ENCODE measurements at regions not wholly inside any gene's neighbourhood (a gene's known extent, or its start where the extent isn't known, plus 50 kb on each side); places are given as distances from the start of the nearest gene placed in this dataset.

- BruUV-seq (replicated peaks): no TSS peak
- Mint-ChIP-seq H3K4me1 (ENCODE audit: low read depth, unreplicated experiment) (no peaks in the 10 kb centered on the region), H3K27ac (ENCODE audit: unreplicated experiment) (no peak overlapping the region), H3K9me3 (ENCODE audit: unreplicated experiment) (no peaks in the 10 kb centered on the region), H3K4me3 (ENCODE audit: unreplicated experiment) (no peak overlapping the region), H3K27me3 (ENCODE audit: insufficient read depth, unreplicated experiment) (no peaks in the 10 kb centered on the region), H3K36me3 (ENCODE audit: insufficient read depth, unreplicated experiment) (peaks cover 6% of the 10 kb centered on the region)
- H3K4me1 ChIP-seq: no peaks in the 10 kb centered on the region
- H3K9me3 ChIP-seq: no peaks in the 10 kb centered on the region
- no peaks in the 10 kb centered on the region for H3K36me3 ChIP-seq (ENCODE audit: control insufficient read depth, insufficient read depth, low read length)
- TF ChIP-seq, protein P1, sequence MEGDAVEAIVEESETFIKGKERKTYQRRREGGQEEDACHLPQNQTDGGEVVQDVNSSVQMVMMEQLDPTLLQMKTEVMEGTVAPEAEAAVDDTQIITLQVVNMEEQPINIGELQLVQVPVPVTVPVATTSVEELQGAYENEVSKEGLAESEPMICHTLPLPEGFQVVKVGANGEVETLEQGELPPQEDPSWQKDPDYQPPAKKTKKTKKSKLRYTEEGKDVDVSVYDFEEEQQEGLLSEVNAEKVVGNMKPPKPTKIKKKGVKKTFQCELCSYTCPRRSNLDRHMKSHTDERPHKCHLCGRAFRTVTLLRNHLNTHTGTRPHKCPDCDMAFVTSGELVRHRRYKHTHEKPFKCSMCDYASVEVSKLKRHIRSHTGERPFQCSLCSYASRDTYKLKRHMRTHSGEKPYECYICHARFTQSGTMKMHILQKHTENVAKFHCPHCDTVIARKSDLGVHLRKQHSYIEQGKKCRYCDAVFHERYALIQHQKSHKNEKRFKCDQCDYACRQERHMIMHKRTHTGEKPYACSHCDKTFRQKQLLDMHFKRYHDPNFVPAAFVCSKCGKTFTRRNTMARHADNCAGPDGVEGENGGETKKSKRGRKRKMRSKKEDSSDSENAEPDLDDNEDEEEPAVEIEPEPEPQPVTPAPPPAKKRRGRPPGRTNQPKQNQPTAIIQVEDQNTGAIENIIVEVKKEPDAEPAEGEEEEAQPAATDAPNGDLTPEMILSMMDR (IDR thresholded peaks at IDR 0.05; ENCODE audit: insufficient read depth in 1 of 2, low read depth in 1 of 2, low read length in 1 of 2, severe bottlenecking in 1 of 2, unreplicated experiment in 1 of 2): no peak
- ChIA-PET POLR2A (no interaction called here), CTCF (no interaction called here)
- no peak for DNase-seq
- H3K4me3 ChIP-seq (ENCODE audit: low read depth, low read length): no peak overlapping the region
- no peaks in the 10 kb centered on the region for H3K27me3 ChIP-seq (replicated peaks; ENCODE audit: control insufficient read depth, insufficient read depth, low read length)
- intact Hi-C loops (cut with micrococcal nuclease; ENCODE audit: unreplicated experiment): no loop called here
Measured at GRCh38 chr20:20894280-20894679, 181.8 kb upstream of the RALGAPA2 start.

- Histone ChIP-seq H3K4me3 (ENCODE audit: low read depth, low read length) (no peak overlapping the region), H3K36me3 (ENCODE audit: control insufficient read depth, insufficient read depth, low read length) (no peaks in the 10 kb centered on the region), H3K4me1 (no peaks in the 10 kb centered on the region), H3K9me3 (no peaks in the 10 kb centered on the region), H3K27me3 (replicated peaks; ENCODE audit: control insufficient read depth, insufficient read depth, low read length) (no peaks in the 10 kb centered on the region)
- DNase-seq: no peak
- no peak overlapping the region for H3K27ac Mint-ChIP-seq (ENCODE audit: unreplicated experiment)
- ChIA-PET CTCF (no interaction called here), POLR2A (no interaction called here)
- no peaks in the 10 kb centered on the region for H3K4me1 Mint-ChIP-seq (ENCODE audit: low read depth, unreplicated experiment)
- intact Hi-C loops (cut with micrococcal nuclease; ENCODE audit: unreplicated experiment): no loop called here
- H3K36me3 Mint-ChIP-seq (ENCODE audit: insufficient read depth, unreplicated experiment): peaks cover 6% of the 10 kb centered on the region
- peaks cover 12% of the 10 kb centered on the region for H3K9me3 Mint-ChIP-seq (ENCODE audit: unreplicated experiment)
- TF ChIP-seq, protein P1 (IDR thresholded peaks at IDR 0.05; ENCODE audit: insufficient read depth in 1 of 2, low read depth in 1 of 2, low read length in 1 of 2, severe bottlenecking in 1 of 2, unreplicated experiment in 1 of 2): no peak
- BruUV-seq (replicated peaks): no TSS peak
- no peaks in the 10 kb centered on the region for H3K27me3 Mint-ChIP-seq (ENCODE audit: insufficient read depth, unreplicated experiment)
- H3K4me3 Mint-ChIP-seq (ENCODE audit: unreplicated experiment): no peak overlapping the region
Measured at GRCh38 chr20:20892328-20892727, 179.9 kb upstream of the RALGAPA2 start.

DNA sequence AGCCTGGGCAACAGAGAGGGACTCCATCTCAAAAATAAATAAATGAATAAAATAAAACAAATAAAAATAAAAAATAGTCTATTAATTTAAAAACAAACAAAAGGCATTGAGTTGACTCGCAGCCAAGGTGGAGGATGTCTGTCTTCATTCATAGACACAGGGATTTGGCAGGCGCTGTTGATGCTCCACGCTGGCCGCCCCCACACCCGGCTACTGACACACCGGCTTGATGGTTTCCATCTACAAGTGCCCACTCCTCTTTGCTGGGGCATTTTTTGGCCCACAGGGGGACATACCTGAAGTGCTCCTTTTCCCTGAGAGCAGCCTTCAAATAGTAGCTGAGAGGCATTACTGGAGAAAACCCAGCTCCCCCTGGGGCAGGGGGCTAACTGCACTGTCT lies 178.3 kb upstream of the RALGAPA2 start:
- H3K4me3 ChIP-seq (ENCODE audit: low read depth, low read length): no peak overlapping the region
- Mint-ChIP-seq H3K27ac (ENCODE audit: unreplicated experiment) (no peak overlapping the region), H3K9me3 (ENCODE audit: unreplicated experiment) (peaks cover 19% of the 10 kb centered on the region), H3K4me3 (ENCODE audit: unreplicated experiment) (no peak overlapping the region), H3K4me1 (ENCODE audit: low read depth, unreplicated experiment) (no peaks in the 10 kb centered on the region), H3K27me3 (ENCODE audit: insufficient read depth, unreplicated experiment) (no peaks in the 10 kb centered on the region), H3K36me3 (ENCODE audit: insufficient read depth, unreplicated experiment) (no peaks in the 10 kb centered on the region)
- CTCF ChIA-PET: no interaction called here
- no peaks in the 10 kb centered on the region for H3K9me3 ChIP-seq
- H3K27me3 ChIP-seq (replicated peaks; ENCODE audit: control insufficient read depth, insufficient read depth, low read length): no peaks in the 10 kb centered on the region
- H3K36me3 ChIP-seq (ENCODE audit: control insufficient read depth, insufficient read depth, low read length): no peaks in the 10 kb centered on the region
- POLR2A ChIA-PET: no interaction called here
- H3K4me1 ChIP-seq: no peaks in the 10 kb centered on the region
- no peak for DNase-seq
- intact Hi-C loops (cut with micrococcal nuclease; ENCODE audit: unreplicated experiment): no loop called here
- TF ChIP-seq, protein P1 (IDR thresholded peaks at IDR 0.05; ENCODE audit: insufficient read depth in 1 of 2, low read depth in 1 of 2, low read length in 1 of 2, severe bottlenecking in 1 of 2, unreplicated experiment in 1 of 2): no peak
- BruUV-seq (replicated peaks): no TSS peak
